ENCODE measurements at regions not wholly inside any gene's neighbourhood (a gene's known extent, or its start where the extent isn't known, plus 50 kb on each side); places are given as distances from the start of the nearest gene placed in this dataset.
"Not testable (repeated sequence)": the region's sequence is repeated elsewhere in the genome, so short reads cannot be mapped to it uniquely, and the experiment has no call there.

DNA sequence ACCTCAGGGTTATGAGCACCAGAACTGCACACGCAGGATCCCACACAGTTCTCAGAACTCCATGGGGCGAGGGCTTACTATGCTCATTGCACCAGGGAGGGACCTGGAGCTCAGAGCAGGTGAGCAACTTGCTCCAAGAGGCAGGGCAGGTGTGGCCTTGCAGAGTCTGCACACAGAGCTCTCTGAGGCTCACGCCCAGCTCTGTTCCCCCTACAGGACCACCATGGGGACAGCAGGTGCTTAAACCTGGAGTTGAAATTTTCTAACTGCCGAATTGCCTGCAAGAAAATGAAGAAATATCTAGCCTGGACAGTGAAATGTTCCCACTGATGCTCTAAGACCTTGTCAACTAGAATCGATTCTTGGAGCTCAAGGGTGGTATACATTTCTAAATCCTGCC lies 49.9 kb upstream of the MSMB start:
- intact Hi-C loops (cut with micrococcal nuclease), result not testable (repeated sequence)

- intact Hi-C loops (cut with micrococcal nuclease), result no loop called here
Observed at GRCh38 chr10:46096446-46096845, 50.4 kb upstream of the MSMB start.

GRCh38 chr10:46096909-46097575 lies 51.0 kb upstream of the MSMB start:
- intact Hi-C loops (cut with micrococcal nuclease), result no loop called here

DNA sequence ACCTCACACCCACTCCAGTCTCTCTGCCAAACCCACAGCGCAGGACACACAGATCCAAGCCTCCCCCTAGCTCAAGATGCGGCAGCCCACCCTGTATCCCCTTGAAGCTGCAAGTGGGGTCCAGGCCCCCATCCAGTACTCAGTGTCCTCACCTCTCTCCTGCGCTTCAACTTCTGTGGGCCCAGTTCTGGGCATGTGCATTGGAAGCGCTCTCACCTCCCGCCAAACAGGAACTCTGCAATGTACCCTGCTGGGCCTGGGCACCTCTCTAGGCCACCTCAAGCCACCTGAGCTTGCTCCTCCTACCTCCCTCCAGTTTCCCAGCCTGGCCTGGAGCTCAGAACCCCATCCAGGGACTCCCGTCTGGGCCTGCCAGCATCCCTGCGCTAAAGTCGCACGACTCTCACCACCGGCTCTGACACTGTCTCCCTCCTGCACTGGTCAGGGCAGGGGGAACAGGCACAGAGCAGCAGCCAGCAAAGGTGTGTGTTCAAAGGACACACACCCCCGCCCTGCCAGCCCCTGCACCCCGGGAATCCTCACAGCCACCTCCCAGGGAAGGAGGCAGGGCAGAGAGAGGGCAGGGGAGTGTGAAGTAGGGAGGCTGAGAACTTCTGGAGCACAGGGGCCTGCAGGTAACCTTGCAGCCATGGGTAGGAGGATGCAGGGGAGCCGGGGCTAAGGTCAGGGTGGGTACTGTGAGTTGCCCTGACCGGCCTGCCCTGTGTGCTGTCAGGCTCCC lies 51.7 kb upstream of the MSMB start:
- intact Hi-C loops (cut with micrococcal nuclease), result no loop called here

DNA sequence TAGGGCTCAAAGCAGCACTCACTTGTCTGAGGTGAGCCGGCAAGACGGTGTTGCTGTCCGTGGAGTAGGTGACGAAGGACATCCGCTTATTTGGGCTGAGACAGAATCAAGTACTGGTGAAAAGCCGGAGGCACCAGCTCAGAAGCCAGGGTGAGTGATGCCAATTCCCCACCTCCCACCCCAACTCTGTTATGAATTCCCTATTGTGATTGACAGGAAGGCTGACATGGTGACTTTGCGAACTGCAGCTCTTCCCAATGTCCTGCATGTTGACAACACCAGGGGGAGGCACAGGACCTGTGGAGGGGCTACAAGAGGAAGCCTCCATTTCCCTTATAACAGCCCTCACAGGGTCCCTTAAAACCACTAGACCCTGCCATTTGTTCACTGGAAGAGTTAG lies 52.3 kb upstream of the MSMB start:
- intact Hi-C loops (cut with micrococcal nuclease), result no loop called here

DNA sequence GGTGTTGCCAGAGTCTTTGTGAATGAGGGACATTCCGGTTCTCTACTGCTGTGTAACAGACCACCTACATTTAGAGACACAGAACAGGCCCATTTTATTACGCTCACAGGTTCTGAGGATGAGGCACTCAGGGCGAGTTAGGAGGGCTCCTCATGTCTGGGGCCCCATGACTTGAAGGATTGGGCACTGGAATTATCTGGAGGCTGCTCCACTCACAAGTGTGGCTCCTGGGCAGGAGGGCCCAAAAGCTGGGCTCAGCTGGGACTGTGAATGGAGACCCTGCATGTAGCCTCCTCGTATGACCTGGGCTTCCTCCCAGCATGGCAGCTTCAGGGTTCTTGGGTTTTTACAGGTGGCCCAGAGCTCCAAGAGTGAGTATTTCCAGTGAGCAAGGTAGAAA lies 52.9 kb upstream of the MSMB start:
- intact Hi-C loops (cut with micrococcal nuclease), result not testable (repeated sequence)

DNA sequence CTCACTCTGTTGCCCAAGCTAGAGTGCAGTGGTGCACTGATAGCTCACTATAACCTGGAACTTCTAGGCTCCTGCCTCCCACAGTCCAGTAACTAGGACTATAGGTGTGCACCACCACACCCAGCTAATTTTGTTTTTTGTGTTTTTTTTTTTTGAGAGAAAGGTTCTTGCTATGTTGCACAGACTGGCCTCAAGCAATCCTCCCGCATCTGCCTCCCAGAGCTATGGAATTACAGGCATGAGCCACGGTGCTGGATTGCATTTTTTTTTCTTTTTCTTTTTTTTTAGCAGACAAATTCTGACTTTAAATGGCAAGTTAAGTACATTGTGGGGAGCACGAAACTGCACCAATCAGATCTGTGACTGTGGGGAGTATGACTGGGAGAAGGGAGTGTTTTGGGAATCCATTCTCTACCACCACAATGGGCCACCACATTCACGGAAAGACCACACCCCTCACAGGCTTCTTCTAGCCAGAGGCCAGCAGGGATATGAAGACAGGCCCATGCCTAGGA lies 58.1 kb upstream of the MSMB start:
- intact Hi-C loops (cut with micrococcal nuclease), result no loop called here

DNA sequence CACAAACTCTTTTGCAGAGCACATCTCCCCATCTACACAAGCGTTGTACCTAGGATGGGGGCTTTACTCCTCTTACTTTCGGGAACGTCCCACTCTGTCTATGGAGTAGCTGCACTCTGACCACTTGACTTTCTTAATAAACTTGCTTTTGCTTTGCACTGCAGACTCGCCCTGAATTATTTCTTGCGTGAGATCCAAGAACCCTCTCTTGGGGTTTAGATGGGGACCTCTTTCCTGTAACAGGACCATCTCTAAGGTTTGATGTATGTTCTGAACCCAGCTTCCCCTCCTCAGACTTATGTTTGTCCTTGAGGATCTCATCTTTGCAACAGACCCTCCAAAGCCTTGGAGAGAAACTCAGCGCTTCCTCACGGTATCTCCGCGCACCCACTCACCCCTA lies 59.3 kb upstream of the MSMB start:
- intact Hi-C loops (cut with micrococcal nuclease), result not testable (repeated sequence)

DNA sequence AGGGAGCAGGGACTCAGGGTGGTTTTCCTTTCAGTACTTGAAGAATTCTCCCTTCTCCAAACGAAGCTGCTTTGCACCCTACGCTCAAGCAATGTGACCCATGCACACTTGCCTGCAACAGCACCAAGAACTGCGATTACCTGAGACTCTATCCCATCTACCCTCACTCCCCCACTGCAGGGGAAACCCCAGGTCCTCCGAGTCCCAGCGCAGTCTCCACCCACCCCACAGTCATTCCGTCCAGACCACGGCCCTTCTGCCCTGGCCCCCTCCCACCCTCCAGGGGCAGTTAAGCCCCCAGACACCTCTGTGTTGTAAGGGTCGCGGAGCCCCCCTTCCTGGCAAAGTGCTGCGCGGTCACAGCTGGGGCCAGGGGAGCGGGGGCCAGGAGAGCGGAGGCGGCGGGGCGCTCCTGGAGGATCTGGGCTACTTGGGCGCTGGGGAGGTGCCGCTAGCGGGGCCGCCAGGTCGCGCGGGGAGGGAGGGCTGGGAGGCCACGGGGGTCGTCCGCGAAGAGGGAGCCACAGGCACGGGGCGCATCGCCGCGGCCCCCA lies 59.9 kb upstream of the MSMB start:
- intact Hi-C loops (cut with micrococcal nuclease), result loop anchor here (1.0 kb wide), 2 partner anchors 14 to 76 kb away; partner anchors contain the start of gene NCOA4

- intact Hi-C loops (cut with micrococcal nuclease), result loop anchor here (1.0 kb wide), 2 partner anchors 14 to 76 kb away; partner anchors contain the start of gene NCOA4
Observed at GRCh38 chr10:46106410-46107255, 60.6 kb upstream of the MSMB start.

DNA sequence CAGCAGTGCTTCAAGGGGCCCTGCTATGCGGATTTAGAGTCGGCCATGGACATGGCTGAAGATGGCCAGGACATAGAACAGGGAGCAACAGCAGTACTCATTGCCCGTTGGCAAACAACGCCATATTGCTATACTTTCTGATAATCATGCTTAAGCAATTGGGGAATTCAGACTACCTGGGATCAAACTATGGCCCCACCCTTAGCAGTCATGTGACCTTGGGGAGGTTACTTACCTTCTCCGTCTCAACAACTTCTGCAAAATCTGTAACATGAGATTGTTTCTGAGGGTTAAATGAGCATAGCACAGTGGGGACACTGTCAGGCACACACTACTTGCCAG lies 62.1 kb upstream of the MSMB start:
- intact Hi-C loops (cut with micrococcal nuclease), result not testable (repeated sequence)

DNA sequence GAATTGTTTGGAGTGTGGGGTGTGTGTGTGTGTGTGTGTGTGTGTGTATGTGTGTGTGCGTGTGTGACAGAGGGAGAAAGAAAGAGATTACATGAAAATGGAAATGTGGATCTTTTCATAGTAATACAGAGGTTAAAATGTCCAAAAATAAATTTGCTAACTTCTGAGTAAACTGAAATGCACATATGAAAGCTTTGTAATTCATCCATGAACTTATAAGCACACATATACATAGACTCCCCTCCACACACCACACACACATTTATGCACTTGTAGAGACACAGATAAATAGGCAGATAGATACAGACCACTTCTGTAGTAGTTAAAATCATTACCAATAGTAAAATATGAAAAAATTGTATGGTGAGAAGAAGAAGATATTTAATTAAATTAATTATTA lies 108.2 kb upstream of the MSMB start:
- intact Hi-C loops (cut with micrococcal nuclease), result not testable (repeated sequence)

GRCh38 chr10:46154683-46155082 lies 108.6 kb upstream of the MSMB start:
- intact Hi-C loops (cut with micrococcal nuclease), result not testable (repeated sequence)

GRCh38 chr10:46156866-46157265 lies 110.8 kb upstream of the MSMB start:
- intact Hi-C loops (cut with micrococcal nuclease), result not testable (repeated sequence)

GRCh38 chr10:46169736-46170135 lies 117.1 kb upstream of the ANTXRL start:
- intact Hi-C loops (cut with micrococcal nuclease), result no loop called here

DNA sequence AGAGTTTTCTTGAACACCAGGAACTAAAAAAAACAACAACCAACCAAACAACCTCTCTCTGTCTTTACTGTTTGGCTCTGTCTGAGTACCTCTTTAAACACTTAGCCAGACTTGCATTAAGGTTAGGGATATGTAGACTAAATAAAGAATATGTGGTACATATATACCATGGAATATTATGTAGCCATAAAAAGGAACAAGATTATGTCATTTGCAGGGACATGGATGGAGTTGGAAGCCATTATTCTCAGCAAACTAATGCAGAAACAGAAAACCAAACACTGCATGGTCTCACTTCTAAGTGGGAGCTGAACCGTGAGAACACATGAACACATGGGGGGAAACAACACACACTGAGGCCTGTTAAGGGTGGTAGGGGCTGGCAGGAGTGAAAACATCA lies 116.0 kb upstream of the ANTXRL start:
- intact Hi-C loops (cut with micrococcal nuclease), result no loop called here

DNA sequence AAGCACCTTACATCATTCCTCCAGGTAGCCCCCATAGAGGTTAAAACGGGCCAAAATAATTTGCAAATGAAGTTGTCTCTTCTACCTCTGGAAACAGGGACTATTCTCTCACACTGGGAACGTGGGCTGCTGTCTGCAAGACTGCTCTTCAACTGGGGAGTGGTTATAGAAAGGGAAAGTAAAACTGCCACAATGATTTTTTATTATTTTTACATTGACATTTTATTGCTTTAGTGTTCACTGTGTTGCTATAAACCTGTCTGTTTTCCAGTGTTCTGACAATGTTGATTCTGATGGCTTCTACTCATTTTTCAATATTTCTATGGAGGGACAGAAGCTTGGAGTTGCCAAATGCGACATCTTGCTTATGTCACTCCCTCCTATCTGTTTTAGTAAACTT lies 115.1 kb upstream of the ANTXRL start:
- intact Hi-C loops (cut with micrococcal nuclease), result no loop called here

GRCh38 chr10:46175296-46175695 lies 111.5 kb upstream of the ANTXRL start:
- intact Hi-C loops (cut with micrococcal nuclease), result no loop called here

- intact Hi-C loops (cut with micrococcal nuclease), result no loop called here
Observed at GRCh38 chr10:46175831-46176230, 111.0 kb upstream of the ANTXRL start.

- intact Hi-C loops (cut with micrococcal nuclease), result not testable (repeated sequence)
Observed at GRCh38 chr10:46187431-46187830, 99.4 kb upstream of the ANTXRL start.

DNA sequence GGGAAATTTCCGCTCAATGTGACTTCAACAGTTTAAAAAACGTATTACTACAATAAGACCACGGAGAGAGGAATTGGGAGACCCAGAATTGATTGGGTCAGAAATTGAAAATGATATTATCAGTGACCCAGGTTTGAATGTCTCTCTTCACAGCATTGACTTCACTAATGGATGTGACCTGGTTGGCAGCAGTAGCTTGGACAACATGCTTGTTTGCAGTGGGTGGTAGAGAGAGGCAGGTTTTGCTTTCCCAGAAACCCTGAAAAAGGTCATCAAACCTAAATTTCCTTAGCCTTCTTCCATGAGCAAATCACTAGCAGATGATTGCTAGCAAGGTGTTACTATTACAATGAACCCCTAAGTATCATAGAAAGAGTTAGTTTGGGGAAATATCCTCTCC lies 89.7 kb upstream of the ANTXRL start:
- intact Hi-C loops (cut with micrococcal nuclease), result no loop called here

GRCh38 chr10:46198516-46198915 lies 88.3 kb upstream of the ANTXRL start:
- intact Hi-C loops (cut with micrococcal nuclease), result no loop called here

Measured in T-helper 1 cell treated with Interleukin-12 subunit alpha and Interleukin-12 subunit beta and Interleukin-4 antibody, amounts not matched to agents 30 ng/mL and 1 ng/mL, for 36 hours (primary cell).